ENCODE measurements at regions not wholly inside any gene's neighbourhood (a gene's known extent, or its start where the extent isn't known, plus 50 kb on each side); places are given as distances from the start of the nearest gene placed in this dataset.
"Not testable (repeated sequence)": the region's sequence is repeated elsewhere in the genome, so short reads cannot be mapped to it uniquely, and the experiment has no call there.

GRCh38 chr4:107419052-107419451 is 301.0 kb downstream of the PAPSS1 start:
- ATAC-seq (ENCODE audit: low FRiP score) (no peak), DNase-seq (ENCODE audit: low spot score) (no peak)
- TF ChIP-seq CTCF (IDR thresholded peaks at IDR 0.05): no peak

GRCh38 chr4:107415490-107415889 is 304.5 kb downstream of the PAPSS1 start:
- not testable (repeated sequence) for DNase-seq (ENCODE audit: low spot score); ATAC-seq (ENCODE audit: low FRiP score)

GRCh38 chr4:107409872-107410271 is 310.2 kb downstream of the PAPSS1 start:
- ATAC-seq (ENCODE audit: low FRiP score); DNase-seq (ENCODE audit: low spot score): not testable (repeated sequence)

GRCh38 chr4:107408968-107409367 is 311.1 kb downstream of the PAPSS1 start:
- ATAC-seq (ENCODE audit: low FRiP score): no peak
- no peak for DNase-seq (ENCODE audit: low spot score)
- no peak for TF ChIP-seq CTCF (IDR thresholded peaks at IDR 0.05)

- ATAC-seq (ENCODE audit: low FRiP score) (no peak), DNase-seq (ENCODE audit: low spot score) (no peak)
- TF ChIP-seq CTCF (IDR thresholded peaks at IDR 0.05): no peak
These were observed 315.3 kb downstream of the PAPSS1 start for GRCh38 chr4:107404591-107405300.

GRCh38 chr4:107402291-107402690 is 317.7 kb downstream of the PAPSS1 start:
- no peak for TF ChIP-seq CTCF (IDR thresholded peaks at IDR 0.05)
- DNase-seq (ENCODE audit: low spot score) (no peak), ATAC-seq (ENCODE audit: low FRiP score) (no peak)

- no peak for TF ChIP-seq CTCF (IDR thresholded peaks at IDR 0.05)
- no peak for ATAC-seq (ENCODE audit: low FRiP score)
- no peak for DNase-seq (ENCODE audit: low spot score)
These were observed 327.1 kb downstream of the PAPSS1 start for GRCh38 chr4:107392951-107393350.

- no peak for DNase-seq (ENCODE audit: low spot score)
- no peak for TF ChIP-seq CTCF (IDR thresholded peaks at IDR 0.05)
- no peak for ATAC-seq (ENCODE audit: low FRiP score)
These were observed 327.7 kb downstream of the PAPSS1 start for GRCh38 chr4:107392380-107392779.
